Calu3 (cell line): ENCODE measurements at regions not wholly inside any gene's neighbourhood (a gene's known extent, or its start where the extent isn't known, plus 50 kb on each side); places are given as distances from the start of the nearest gene placed in this dataset. TPM values are rescaled to one million over a fixed set of nuclear protein-coding genes. Genes with fewer than 3 reads are reported as not detected.

ENCODE experiments used
- BruUV-seq: library from RNA; stranded (reverse); fragments of 400-500 nt; replicated peaks from 2 replicates; lab custom pipeline; 2021; lab: Mats Ljungman, UMichigan
- CTCF ChIA-PET: fragments of 300-600 bp; sonication (Branson Sonifier 250); formaldehyde crosslinking; loops from one replicate; lab custom pipeline; 2022; ENCODE audit warnings: antibody characterized with exemption; lab: Charles Lee
- DNase-seq: peaks from one replicate; pipeline ENCODE4 v3.0.0; 2022
- H3K27ac Mint-ChIP-seq: one replicate; pipeline ENCODE4 v1.8.0; 2022; ENCODE audit warnings: mixed read lengths; ENCODE audit not compliant: unreplicated experiment
- H3K27me3 Mint-ChIP-seq: one replicate; pipeline ENCODE4 v1.8.0; 2022; ENCODE audit warnings: mixed read lengths; ENCODE audit not compliant: unreplicated experiment
- H3K36me3 Mint-ChIP-seq: one replicate; pipeline ENCODE4 v1.8.0; 2022; ENCODE audit warnings: mild to moderate bottlenecking, moderate library complexity, mixed read lengths; ENCODE audit not compliant: insufficient read depth, unreplicated experiment
- H3K4me1 Mint-ChIP-seq: one replicate; pipeline ENCODE4 v1.8.0; 2022; ENCODE audit warnings: mild to moderate bottlenecking, low read depth, mixed read lengths; ENCODE audit not compliant: unreplicated experiment
- H3K4me3 Mint-ChIP-seq: one replicate; pipeline ENCODE4 v1.8.0; 2022; ENCODE audit warnings: mild to moderate bottlenecking, low read depth, moderate library complexity, mixed read lengths; ENCODE audit not compliant: unreplicated experiment
- H3K9me3 Mint-ChIP-seq: one replicate; pipeline ENCODE4 v1.8.0; 2022; ENCODE audit warnings: low read depth, mixed read lengths; ENCODE audit not compliant: unreplicated experiment
- CTCF ChIP-seq: fragments of 200-600 bp; IDR thresholded peaks from one replicate; pipeline ENCODE4 v1.8.0; 2022; ENCODE audit warnings: antibody characterized with exemption; ENCODE audit not compliant: unreplicated experiment
- intact Hi-C: fragments of 100-400 bp; cut with micrococcal nuclease; formaldehyde crosslinking; loops from one replicate; pipeline ENCODE4 v1.10.0; 2022; ENCODE audit not compliant: unreplicated experiment
- microRNA-seq: library from miRNA; unstranded; fragments of <30 nt; microRNA quantifications from one replicate; pipeline ENCODE4 v1.2.0, GENCODE V29; 2022

GRCh38 chr2:221361633-221362032, 210.5 kb downstream of the EPHA4 start:
- no peak for TF ChIP-seq CTCF
- no TSS peak for BruUV-seq
- CTCF ChIA-PET, result no interaction called here
- no peaks in the 10 kb centered on the region for H3K4me1 Mint-ChIP-seq
- DNase-seq, result no peak
- H3K4me3 Mint-ChIP-seq, result no peak overlapping the region
- H3K27me3 Mint-ChIP-seq, result no peaks in the 10 kb centered on the region
- intact Hi-C loops, result no loop called here
- H3K27ac Mint-ChIP-seq, result no peak overlapping the region
- H3K36me3 Mint-ChIP-seq, result no peaks in the 10 kb centered on the region
- peaks cover 2% of the 10 kb centered on the region for H3K9me3 Mint-ChIP-seq

- no peak overlapping the region for H3K27ac Mint-ChIP-seq
- H3K4me1 Mint-ChIP-seq, result no peaks in the 10 kb centered on the region
- no peaks in the 10 kb centered on the region for H3K36me3 Mint-ChIP-seq
- H3K4me3 Mint-ChIP-seq, result no peak overlapping the region
- DNase-seq, result no peak
- H3K27me3 Mint-ChIP-seq, result no peaks in the 10 kb centered on the region
- peaks cover 2% of the 10 kb centered on the region for H3K9me3 Mint-ChIP-seq
- intact Hi-C loops, result no loop called here
- CTCF ChIA-PET, result no interaction called here
- no TSS peak for BruUV-seq
- no peak for TF ChIP-seq CTCF
Measured at GRCh38 chr2:221364672-221365071, 207.4 kb downstream of the EPHA4 start.

Small RNA genes lying in the stretch of these regions (microRNA-seq; reads per million reads assigned to microRNA genes)
- gene MIR4268, result not detected
